Fibroblast of the aortic adventitia (primary cell): ENCODE measurements at regions not wholly inside any gene's neighbourhood (a gene's known extent, or its start where the extent isn't known, plus 50 kb on each side); places are given as distances from the start of the nearest gene placed in this dataset.

Experiments used
- DNase-seq: peaks from one replicate; pipeline ENCODE4 v3.0.0-alpha.2; 2010; ENCODE audit warnings: low read depth
- H3K4me3 ChIP-seq: 2 replicates; pipeline ENCODE4 v1.5.1; 2011; ENCODE audit warnings: low read depth, mild to moderate bottlenecking, control low read depth, low read length, moderate library complexity
- CTCF ChIP-seq: IDR thresholded peaks from 2 replicates; pipeline ENCODE4 v1.5.1; 2011; ENCODE audit warnings: mild to moderate bottlenecking, low read length, control low read depth, inconsistent platforms; ENCODE audit not compliant: insufficient read depth

- TF ChIP-seq CTCF = no peak
- H3K4me3 ChIP-seq = no peak overlapping the region
- DNase-seq = no peak
These were observed 75.2 kb upstream of the UBAC2 start for GRCh38 chr13:99125326-99125915.

GRCh38 chr13:99126821-99127220 lies 73.8 kb upstream of the UBAC2 start:
- no peak overlapping the region for H3K4me3 ChIP-seq
- DNase-seq = no peak
- no peak for TF ChIP-seq CTCF

- H3K4me3 ChIP-seq = no peak overlapping the region
- TF ChIP-seq CTCF = no peak
- DNase-seq = no peak
These were observed 71.6 kb upstream of the UBAC2 start for GRCh38 chr13:99129050-99129449.

GRCh38 chr13:99129951-99130350 lies 70.7 kb upstream of the UBAC2 start:
- H3K4me3 ChIP-seq = no peak overlapping the region
- DNase-seq = no peak
- TF ChIP-seq CTCF = no peak

GRCh38 chr13:99131410-99131809 lies 69.2 kb upstream of the UBAC2 start:
- H3K4me3 ChIP-seq = no peak overlapping the region
- TF ChIP-seq CTCF = no peak
- DNase-seq = no peak

- H3K4me3 ChIP-seq = no peak overlapping the region
- no peak for DNase-seq
- no peak for TF ChIP-seq CTCF
These were observed 68.3 kb upstream of the UBAC2 start for GRCh38 chr13:99132295-99132835.

- TF ChIP-seq CTCF = no peak
- DNase-seq = no peak
- no peak overlapping the region for H3K4me3 ChIP-seq
These were observed 67.4 kb upstream of the UBAC2 start for GRCh38 chr13:99133230-99133629.
